ENCODE measurements at regions not wholly inside any gene's neighbourhood (a gene's known extent, or its start where the extent isn't known, plus 50 kb on each side); places are given as distances from the start of the nearest gene placed in this dataset.

DNA sequence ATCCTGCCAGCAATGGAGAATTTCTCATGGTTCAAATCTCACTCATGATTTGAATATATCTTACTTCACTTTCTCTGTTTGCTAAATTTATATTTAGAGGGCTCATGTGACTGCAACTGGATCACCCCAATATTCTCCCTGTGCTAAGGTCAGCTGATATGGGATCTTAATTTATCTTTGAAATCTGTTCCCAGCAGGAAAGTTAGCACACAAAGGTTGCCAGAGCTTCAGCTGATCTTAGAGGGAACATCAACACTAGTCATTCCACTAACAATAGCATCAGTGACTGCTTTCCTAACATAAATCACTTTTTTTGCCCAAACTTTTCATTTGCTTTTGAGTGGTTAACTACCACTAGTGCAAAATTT, 1270.0 kb downstream of the ARAP2 start:
- Histone ChIP-seq H2AFZ (ENCODE audit: low read depth, low read length, poor library complexity, severe bottlenecking) (no peak overlapping the region), H3K27ac (ENCODE audit: low read depth, low read length) (no peak overlapping the region), H3K4me1 (ENCODE audit: control insufficient read depth in 1 of 2, insufficient read depth in 2 of 2, low read length in 2 of 2) (peaks cover 0 to 3% of the 10 kb centered on the region in 2 experiments; a peak in 1 of 4 replicates), H3K27me3 (ENCODE audit: insufficient read depth, low read length) (no peaks in the 10 kb centered on the region), H3K4me3 (replicated peaks in 1 of 2; ENCODE audit: low read depth in 1 of 2, low read length in 2 of 2) (no peak overlapping the region), H3K9me2 (ENCODE audit: insufficient read depth) (no peaks in the 10 kb centered on the region), H3K36me3 (ENCODE audit: control insufficient read depth in 1 of 2, insufficient read depth in 2 of 2, low read length in 2 of 2) (no peaks in the 10 kb centered on the region), H3K9me3 (ENCODE audit: control insufficient read depth in 1 of 2, insufficient read depth in 1 of 2, low read depth in 1 of 2, low read length in 2 of 2) (no peaks in the 10 kb centered on the region), H3K4me2 (ENCODE audit: low read length) (no peak overlapping the region), H4K20me1 (ENCODE audit: insufficient read depth) (no peaks in the 10 kb centered on the region), H3K9ac (ENCODE audit: low read length) (no peak overlapping the region), H3K79me2 (ENCODE audit: insufficient read depth, low read length) (no peaks in the 10 kb centered on the region)
- BruUV-seq (replicated peaks), result no TSS peak
- no peak for TF ChIP-seq EZH2phosphoT487 (IDR thresholded peaks at IDR 0.05; ENCODE audit: borderline replicate concordance)
- TF ChIP-seq POLR2A (IDR thresholded peaks at IDR 0.05; ENCODE audit: borderline replicate concordance, extremely low read depth, insufficient read depth, insufficient read length), result no peak
- no peak for TF ChIP-seq RAD21 (IDR thresholded peaks at IDR 0.05; ENCODE audit: low read depth)
- no peak for TF ChIP-seq REST (IDR thresholded peaks at IDR 0.05; ENCODE audit: low read depth)
- TF ChIP-seq, protein P1, sequence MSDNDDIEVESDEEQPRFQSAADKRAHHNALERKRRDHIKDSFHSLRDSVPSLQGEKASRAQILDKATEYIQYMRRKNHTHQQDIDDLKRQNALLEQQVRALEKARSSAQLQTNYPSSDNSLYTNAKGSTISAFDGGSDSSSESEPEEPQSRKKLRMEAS (IDR thresholded peaks at IDR 0.05), result no peak
- no peak for TF ChIP-seq CEBPB (IDR thresholded peaks at IDR 0.05; ENCODE audit: low read depth)
- no peak for TF ChIP-seq ELF1 (IDR thresholded peaks at IDR 0.05; ENCODE audit: borderline replicate concordance, low read depth)
- TF ChIP-seq FOSL1 (IDR thresholded peaks at IDR 0.05; ENCODE audit: low read depth), result no peak
- no peak for TF ChIP-seq SP1 (IDR thresholded peaks at IDR 0.05; ENCODE audit: low read depth)
- ATAC-seq (no peak), DNase-seq (ENCODE audit: low read depth, low spot score) (no peak)
- ChIA-PET POLR2A (interaction anchor here (1.4 kb wide), 1 partner anchor 10 kb away, joined by 3 read pairs; no protein-coding TSS in a partner anchor), CTCF (no interaction called here), RAD21 (ENCODE audit: low non-redundant PET in 1 of 2, low total read pairs in 2 of 2, uncharacterized antibody in 2 of 2, unreplicated experiment in 2 of 2) (no interaction called here)
- intact Hi-C loops (cut with micrococcal nuclease), result no loop called here

Measured in HCT116 (cell line).